ENCODE measurements at regions not wholly inside any gene's neighbourhood (a gene's known extent, or its start where the extent isn't known, plus 50 kb on each side); places are given as distances from the start of the nearest gene placed in this dataset.

DNA sequence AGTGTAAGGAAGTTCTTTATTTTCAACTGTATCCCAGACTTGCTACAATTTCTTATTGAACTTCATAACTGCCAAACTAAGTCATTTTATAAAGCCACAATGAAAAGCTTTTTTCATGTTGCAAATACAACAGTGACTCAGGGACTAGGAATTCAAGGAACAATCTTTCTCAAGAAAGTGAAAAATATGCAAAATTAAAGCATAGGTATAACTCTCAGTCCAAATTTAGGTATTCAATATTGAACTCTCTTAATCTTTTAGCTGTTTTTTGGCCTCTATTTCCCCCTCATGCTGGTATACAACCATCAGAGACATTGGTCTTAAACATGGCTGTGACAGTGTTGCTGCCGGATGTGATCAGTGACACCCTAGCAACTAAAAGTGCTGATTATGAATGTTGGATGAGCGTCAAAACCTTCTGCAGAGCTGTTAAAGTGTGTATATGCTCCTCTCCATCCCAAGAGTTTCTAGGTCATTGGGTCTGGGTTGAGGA is 476.9 kb downstream of the ZNF385D start:
- Histone ChIP-seq H3K4me3 (replicated peaks in 1 of 2; ENCODE audit: low read depth in 1 of 2, low read length in 2 of 2) (no peak overlapping the region), H3K27ac (ENCODE audit: low read depth, low read length) (no peak overlapping the region), H3K4me1 (ENCODE audit: control insufficient read depth in 1 of 2, insufficient read depth in 2 of 2, low read length in 2 of 2) (no peaks in the 10 kb centered on the region), H3K9me3 (ENCODE audit: control insufficient read depth in 1 of 2, insufficient read depth in 1 of 2, low read depth in 1 of 2, low read length in 2 of 2) (peaks cover 0 to 11% of the 10 kb centered on the region in 2 experiments; a peak in 2 of 4 replicates), H3K36me3 (ENCODE audit: control insufficient read depth in 1 of 2, insufficient read depth in 2 of 2, low read length in 2 of 2) (no peaks in the 10 kb centered on the region), H4K20me1 (ENCODE audit: insufficient read depth) (no peaks in the 10 kb centered on the region), H3K4me2 (ENCODE audit: low read length) (no peak overlapping the region), H3K9ac (ENCODE audit: low read length) (no peak overlapping the region), H2AFZ (ENCODE audit: low read depth, low read length, poor library complexity, severe bottlenecking) (no peak overlapping the region), H3K27me3 (ENCODE audit: insufficient read depth, low read length) (no peaks in the 10 kb centered on the region), H3K79me2 (ENCODE audit: insufficient read depth, low read length) (no peaks in the 10 kb centered on the region), H3K9me2 (ENCODE audit: insufficient read depth) (no peaks in the 10 kb centered on the region)
- no TSS peak for BruUV-seq (replicated peaks)
- ChIA-PET POLR2A (no interaction called here), CTCF (no interaction called here), RAD21 (ENCODE audit: low non-redundant PET in 1 of 2, low total read pairs in 2 of 2, uncharacterized antibody in 2 of 2, unreplicated experiment in 2 of 2) (no interaction called here)
- no peak for DNase-seq (ENCODE audit: low read depth, low spot score)
- intact Hi-C loops (cut with micrococcal nuclease): no loop called here
- TF ChIP-seq POLR2AphosphoS5 (IDR thresholded peaks at IDR 0.05; ENCODE audit: low read depth, low read length) (no peak), YY1 (IDR thresholded peaks at IDR 0.05; ENCODE audit: extremely low read depth, insufficient replicate concordance, low read depth, low read length) (no peak), JUND (IDR thresholded peaks at IDR 0.05) (no peak), EZH2 (IDR thresholded peaks at IDR 0.05) (no peak), SRF (IDR thresholded peaks at IDR 0.05; ENCODE audit: low read depth) (no peak), CEBPB (IDR thresholded peaks at IDR 0.05; ENCODE audit: low read depth) (no peak), SIN3A (IDR thresholded peaks at IDR 0.05; ENCODE audit: low read depth) (no peak)
- TF ChIP-seq, protein P1, sequence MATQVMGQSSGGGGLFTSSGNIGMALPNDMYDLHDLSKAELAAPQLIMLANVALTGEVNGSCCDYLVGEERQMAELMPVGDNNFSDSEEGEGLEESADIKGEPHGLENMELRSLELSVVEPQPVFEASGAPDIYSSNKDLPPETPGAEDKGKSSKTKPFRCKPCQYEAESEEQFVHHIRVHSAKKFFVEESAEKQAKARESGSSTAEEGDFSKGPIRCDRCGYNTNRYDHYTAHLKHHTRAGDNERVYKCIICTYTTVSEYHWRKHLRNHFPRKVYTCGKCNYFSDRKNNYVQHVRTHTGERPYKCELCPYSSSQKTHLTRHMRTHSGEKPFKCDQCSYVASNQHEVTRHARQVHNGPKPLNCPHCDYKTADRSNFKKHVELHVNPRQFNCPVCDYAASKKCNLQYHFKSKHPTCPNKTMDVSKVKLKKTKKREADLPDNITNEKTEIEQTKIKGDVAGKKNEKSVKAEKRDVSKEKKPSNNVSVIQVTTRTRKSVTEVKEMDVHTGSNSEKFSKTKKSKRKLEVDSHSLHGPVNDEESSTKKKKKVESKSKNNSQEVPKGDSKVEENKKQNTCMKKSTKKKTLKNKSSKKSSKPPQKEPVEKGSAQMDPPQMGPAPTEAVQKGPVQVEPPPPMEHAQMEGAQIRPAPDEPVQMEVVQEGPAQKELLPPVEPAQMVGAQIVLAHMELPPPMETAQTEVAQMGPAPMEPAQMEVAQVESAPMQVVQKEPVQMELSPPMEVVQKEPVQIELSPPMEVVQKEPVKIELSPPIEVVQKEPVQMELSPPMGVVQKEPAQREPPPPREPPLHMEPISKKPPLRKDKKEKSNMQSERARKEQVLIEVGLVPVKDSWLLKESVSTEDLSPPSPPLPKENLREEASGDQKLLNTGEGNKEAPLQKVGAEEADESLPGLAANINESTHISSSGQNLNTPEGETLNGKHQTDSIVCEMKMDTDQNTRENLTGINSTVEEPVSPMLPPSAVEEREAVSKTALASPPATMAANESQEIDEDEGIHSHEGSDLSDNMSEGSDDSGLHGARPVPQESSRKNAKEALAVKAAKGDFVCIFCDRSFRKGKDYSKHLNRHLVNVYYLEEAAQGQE (IDR thresholded peaks at IDR 0.05; ENCODE audit: low read depth): no peak
- TF ChIP-seq, protein P2, sequence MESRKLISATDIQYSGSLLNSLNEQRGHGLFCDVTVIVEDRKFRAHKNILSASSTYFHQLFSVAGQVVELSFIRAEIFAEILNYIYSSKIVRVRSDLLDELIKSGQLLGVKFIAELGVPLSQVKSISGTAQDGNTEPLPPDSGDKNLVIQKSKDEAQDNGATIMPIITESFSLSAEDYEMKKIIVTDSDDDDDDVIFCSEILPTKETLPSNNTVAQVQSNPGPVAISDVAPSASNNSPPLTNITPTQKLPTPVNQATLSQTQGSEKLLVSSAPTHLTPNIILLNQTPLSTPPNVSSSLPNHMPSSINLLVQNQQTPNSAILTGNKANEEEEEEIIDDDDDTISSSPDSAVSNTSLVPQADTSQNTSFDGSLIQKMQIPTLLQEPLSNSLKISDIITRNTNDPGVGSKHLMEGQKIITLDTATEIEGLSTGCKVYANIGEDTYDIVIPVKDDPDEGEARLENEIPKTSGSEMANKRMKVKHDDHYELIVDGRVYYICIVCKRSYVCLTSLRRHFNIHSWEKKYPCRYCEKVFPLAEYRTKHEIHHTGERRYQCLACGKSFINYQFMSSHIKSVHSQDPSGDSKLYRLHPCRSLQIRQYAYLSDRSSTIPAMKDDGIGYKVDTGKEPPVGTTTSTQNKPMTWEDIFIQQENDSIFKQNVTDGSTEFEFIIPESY (IDR thresholded peaks at IDR 0.05; ENCODE audit: extremely low read depth, insufficient replicate concordance, low read length): no peak
- no peak for ATAC-seq

Data from HCT116 (cell line).